Transverse colon (tissue), 4 donors: ENCODE measurements at regions not wholly inside any gene's neighbourhood (a gene's known extent, or its start where the extent isn't known, plus 50 kb on each side); places are given as distances from the start of the nearest gene placed in this dataset.

Experiments
- DNase-seq: peaks from one replicate; pipeline ENCODE4 v3.0.0-alpha.2; 2019
- H3K27ac ChIP-seq, 4 donors: fragments of 200-600 bp; sonication (generic); 2 replicates each; pipeline ENCODE4 v1.5.1; 2016 to 2018; ENCODE audit warnings: inconsistent platforms in 4 of 4
- H3K27me3 ChIP-seq: fragments of 200-600 bp; sonication (generic); 2 replicates; pipeline ENCODE4 v1.5.1; 2017; ENCODE audit warnings: inconsistent platforms
- H3K36me3 ChIP-seq, 4 donors: fragments of 200-600 bp; sonication (generic); 2 replicates each; pipeline ENCODE4 v1.5.1; 2017 to 2019; ENCODE audit warnings: inconsistent platforms in 4 of 4
- H3K4me1 ChIP-seq, 4 donors: fragments of 200-600 bp; sonication (generic); 2 replicates each; pipeline ENCODE4 v1.5.1; 2017 to 2020; ENCODE audit warnings: inconsistent platforms in 4 of 4
- H3K4me3 ChIP-seq, 4 donors: fragments of 200-600 bp; sonication (generic); 1 replicate in 1 of 4; 2 replicates in 3 of 4; pipeline versions ENCODE4 v1.5.1 to v1.6.1; 2017 to 2019; ENCODE audit warnings: inconsistent platforms in 4 of 4
- H3K9me3 ChIP-seq, 2 donors: fragments of 200-600 bp; sonication (generic); 2 replicates each; pipeline ENCODE4 v1.5.1; 2017 to 2019; ENCODE audit warnings: inconsistent platforms in 2 of 2
- CTCF ChIP-seq, 5 experiments: fragments of 200-600 bp in 3 of 5; fragments of 450-650 bp in 2 of 5; sonication (generic) in 3 of 5; IDR thresholded peaks; 1 replicate in 2 of 5; 2 replicates in 3 of 5; pipeline ENCODE4 v1.5.1; 2016 to 2017; ENCODE audit warnings: antibody characterized with exemption in 5 of 5, inconsistent platforms in 3 of 5, mild to moderate bottlenecking in 2 of 5, moderate library complexity in 1 of 5
- EP300 ChIP-seq: sonication (generic); formaldehyde crosslinking; IDR thresholded peaks from one replicate; pipeline ENCODE4 v1.6.1; 2017; ENCODE audit warnings: antibody characterized with exemption, low read depth
- POLR2A ChIP-seq: fragments of 450-650 bp; IDR thresholded peaks from one replicate; pipeline ENCODE4 v1.6.1; 2016; ENCODE audit warnings: antibody characterized with exemption, mild to moderate bottlenecking, moderate library complexity
- POLR2AphosphoS5 ChIP-seq, 3 donors: sonication (generic); formaldehyde crosslinking; IDR thresholded peaks; one replicate each; pipeline ENCODE4 v1.6.1; 2016; ENCODE audit warnings: antibody characterized with exemption in 3 of 3
- WGBS, 2 donors: methylation state at CpG; one replicate each; pipeline ENCODE4 v1.1.5; 2018; ENCODE audit warnings: low coverage in 1 of 2; 5-methylcytosine and 5-hydroxymethylcytosine counted together
- in situ Hi-C, 4 donors: fragments of 200-750 bp; cut with MboI; loops; one replicate each; pipeline versions ENCODE4 v1.15.0 to v1.15.1; 2017; ENCODE audit warnings: low sequenced_read_pairs in 3 of 4, low pct_ligation_motif_present in 1 of 4, low pct_unique_long_range_greater_than_20kb in 1 of 4
- intact Hi-C: fragments of 100-400 bp; cut with DNase I; formaldehyde crosslinking; loops from one replicate; pipeline ENCODE4 v1.15.1; 2023; ENCODE audit warnings: low total_unique reads

- no peak overlapping the region for H3K27ac ChIP-seq
- H3K4me3 ChIP-seq = no peak overlapping the region
- no peaks in the 10 kb centered on the region for H3K36me3 ChIP-seq
- in situ Hi-C loops (no loop called here), intact Hi-C loops (no loop called here)
- no peaks in the 10 kb centered on the region for H3K9me3 ChIP-seq
- no peak for TF ChIP-seq CTCF (IDR thresholded peaks at IDR 0.05)
- no peak for TF ChIP-seq POLR2A
- TF ChIP-seq EP300 = no peak
- TF ChIP-seq POLR2AphosphoS5 (IDR thresholded peaks at IDR 0.05) = no peak
- DNase-seq = no peak
- no peaks in the 10 kb centered on the region for H3K4me1 ChIP-seq
- H3K27me3 ChIP-seq = peaks cover 8% of the 10 kb centered on the region
- WGBS, 2 donors = 0 to 90% methylated on average over 1 to 17 of the region's 17 CpGs
Measured at GRCh38 chr22:27090611-27091011, 433.2 kb downstream of the MIAT start.

GRCh38 chr22:27093422-27093821 lies 436.0 kb downstream of the MIAT start:
- 61 to 81% methylated on average over 3 to 4 of the region's 4 CpGs for whole genome bisulfite sequencing, 2 donors
- no peak overlapping the region for H3K27ac ChIP-seq
- H3K27me3 ChIP-seq = peaks cover 5% of the 10 kb centered on the region
- intact Hi-C loops = no loop called here
- in situ Hi-C loops = no loop called here
- TF ChIP-seq POLR2AphosphoS5 (IDR thresholded peaks at IDR 0.05) = no peak
- no peak for TF ChIP-seq CTCF (IDR thresholded peaks at IDR 0.05)
- TF ChIP-seq POLR2A = no peak
- no peak for TF ChIP-seq EP300
- H3K9me3 ChIP-seq = no peaks in the 10 kb centered on the region
- no peak for DNase-seq
- H3K36me3 ChIP-seq = no peaks in the 10 kb centered on the region
- no peaks in the 10 kb centered on the region for H3K4me1 ChIP-seq
- H3K4me3 ChIP-seq = no peak overlapping the region

- WGBS, 2 donors = 59 to 62% methylated on average over 5 to 11 of the region's 11 CpGs
- Histone ChIP-seq H3K4me1 (no peaks in the 10 kb centered on the region), H3K36me3 (no peaks in the 10 kb centered on the region), H3K4me3 (no peak overlapping the region), H3K27ac (no peak overlapping the region), H3K9me3 (no peaks in the 10 kb centered on the region), H3K27me3 (peaks cover 7% of the 10 kb centered on the region)
- in situ Hi-C loops = no loop called here
- TF ChIP-seq POLR2AphosphoS5 (IDR thresholded peaks at IDR 0.05) (no peak), EP300 (no peak), CTCF (IDR thresholded peaks at IDR 0.05) (no peak), POLR2A (no peak)
- intact Hi-C loops = no loop called here
- DNase-seq = no peak
Measured at GRCh38 chr22:27094633-27095308, 437.4 kb downstream of the MIAT start.

GRCh38 chr22:27097506-27097905 lies 440.1 kb downstream of the MIAT start:
- no peaks in the 10 kb centered on the region for H3K9me3 ChIP-seq
- no peaks in the 10 kb centered on the region for H3K36me3 ChIP-seq
- H3K4me3 ChIP-seq = no peak overlapping the region
- no peak for DNase-seq
- H3K4me1 ChIP-seq = no peaks in the 10 kb centered on the region
- 56 to 70% methylated on average over 3 to 5 of the region's 5 CpGs for WGBS, 2 donors
- intact Hi-C loops = no loop called here
- H3K27ac ChIP-seq = no peak overlapping the region
- in situ Hi-C loops = no loop called here
- TF ChIP-seq EP300 (no peak), CTCF (IDR thresholded peaks at IDR 0.05) (no peak), POLR2AphosphoS5 (IDR thresholded peaks at IDR 0.05) (no peak), POLR2A (no peak)
- H3K27me3 ChIP-seq = peaks cover 21% of the 10 kb centered on the region
